ENCODE measurements at regions not wholly inside any gene's neighbourhood (a gene's known extent, or its start where the extent isn't known, plus 50 kb on each side); places are given as distances from the start of the nearest gene placed in this dataset.
A peak's percentile ranks its signal among the peaks of the same experiment; 100 is the strongest.

GRCh38 chr22:48802576-48802975, 1025.1 kb downstream of the BRD1 start:
- H3K9me3 ChIP-seq: no peaks in the 10 kb centered on the region
- DNase-seq: peak in 1 of 5 donors; percentile 17
- 88 to 89% (median 88%) methylated on average over 19 of the region's 19 CpGs for WGBS, 3 donors
- no peak overlapping the region for H3K27ac ChIP-seq
- no peaks in the 10 kb centered on the region for H3K4me1 ChIP-seq (ENCODE audit: insufficient read depth)
- no peaks in the 10 kb centered on the region for H3K36me3 ChIP-seq
- TF ChIP-seq CTCF (IDR thresholded peaks at IDR 0.05) (no peak), POLR2A (IDR thresholded peaks at IDR 0.05) (no peak), EP300 (IDR thresholded peaks at IDR 0.05) (no peak)
- H3K4me3 ChIP-seq: no peak overlapping the region
- H3K27me3 ChIP-seq: no peaks in the 10 kb centered on the region
- intact Hi-C loops (cut with DNase I): no loop called here

GRCh38 chr22:48800886-48801607, 1026.6 kb downstream of the BRD1 start:
- Histone ChIP-seq H3K27ac (no peak overlapping the region), H3K9me3 (no peaks in the 10 kb centered on the region), H3K4me3 (no peak overlapping the region), H3K36me3 (no peaks in the 10 kb centered on the region), H3K27me3 (no peaks in the 10 kb centered on the region), H3K4me1 (ENCODE audit: insufficient read depth) (no peaks in the 10 kb centered on the region)
- intact Hi-C loops (cut with DNase I): no loop called here
- DNase-seq: peak in 1 of 5 donors; percentile 14
- TF ChIP-seq CTCF (IDR thresholded peaks at IDR 0.05): no peak
- TF ChIP-seq POLR2A (IDR thresholded peaks at IDR 0.05): no peak
- TF ChIP-seq EP300 (IDR thresholded peaks at IDR 0.05): no peak
- WGBS, 3 donors: 88 to 94% (median 92%) methylated on average over 14 of the region's 14 CpGs

GRCh38 chr22:48800036-48800885, 1027.4 kb downstream of the BRD1 start:
- intact Hi-C loops (cut with DNase I): no loop called here
- no peak for DNase-seq
- H3K27me3 ChIP-seq: no peaks in the 10 kb centered on the region
- no peak overlapping the region for H3K4me3 ChIP-seq
- no peaks in the 10 kb centered on the region for H3K36me3 ChIP-seq
- WGBS, 3 donors: 81 to 90% (median 83%) methylated on average over 23 of the region's 23 CpGs
- H3K9me3 ChIP-seq: no peaks in the 10 kb centered on the region
- H3K4me1 ChIP-seq (ENCODE audit: insufficient read depth): no peaks in the 10 kb centered on the region
- TF ChIP-seq POLR2A (IDR thresholded peaks at IDR 0.05) (no peak), EP300 (IDR thresholded peaks at IDR 0.05) (no peak), CTCF (IDR thresholded peaks at IDR 0.05) (no peak)
- H3K27ac ChIP-seq: no peak overlapping the region

GRCh38 chr22:48799227-48799970, 1028.3 kb downstream of the BRD1 start:
- TF ChIP-seq EP300 (IDR thresholded peaks at IDR 0.05): no peak
- TF ChIP-seq CTCF (IDR thresholded peaks at IDR 0.05): no peak
- TF ChIP-seq POLR2A (IDR thresholded peaks at IDR 0.05): no peak
- H3K27ac ChIP-seq: no peak overlapping the region
- no peaks in the 10 kb centered on the region for H3K27me3 ChIP-seq
- no peaks in the 10 kb centered on the region for H3K36me3 ChIP-seq
- no peaks in the 10 kb centered on the region for H3K4me1 ChIP-seq (ENCODE audit: insufficient read depth)
- H3K4me3 ChIP-seq: no peak overlapping the region
- no peak for DNase-seq
- H3K9me3 ChIP-seq: no peaks in the 10 kb centered on the region
- WGBS, 3 donors: 83 to 88% (median 87%) methylated on average over 18 of the region's 18 CpGs
- intact Hi-C loops (cut with DNase I): no loop called here
